ENCODE measurements at regions not wholly inside any gene's neighbourhood (a gene's known extent, or its start where the extent isn't known, plus 50 kb on each side); places are given as distances from the start of the nearest gene placed in this dataset.

DNA sequence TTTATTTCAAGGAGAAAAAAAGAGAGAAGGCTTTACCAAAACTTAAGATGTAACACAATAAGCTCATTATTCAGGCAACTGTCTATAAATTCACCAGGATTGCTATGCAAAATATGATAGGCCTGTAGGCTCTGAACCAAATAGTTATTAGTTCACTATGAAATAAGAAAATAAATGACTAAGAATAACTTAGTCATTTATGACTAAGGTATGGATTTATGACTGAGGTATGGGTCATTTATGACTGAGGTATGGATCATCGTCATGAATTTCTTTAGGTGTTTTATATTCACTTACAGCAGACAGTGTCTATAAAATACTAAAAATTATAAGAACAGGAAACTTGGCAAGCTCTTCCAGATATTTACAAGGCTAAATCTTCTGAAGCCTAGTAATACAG is 52.1 kb upstream of the SNX9 start:
- Histone ChIP-seq H3K36me3 (ENCODE audit: control insufficient read depth in 5 of 5, insufficient read depth in 5 of 5, low read length in 5 of 5) (no peaks in the 10 kb centered on the region), H3K9me3 (ENCODE audit: control insufficient read depth in 5 of 5, low read length in 5 of 5) (no peaks in the 10 kb centered on the region)

DNA sequence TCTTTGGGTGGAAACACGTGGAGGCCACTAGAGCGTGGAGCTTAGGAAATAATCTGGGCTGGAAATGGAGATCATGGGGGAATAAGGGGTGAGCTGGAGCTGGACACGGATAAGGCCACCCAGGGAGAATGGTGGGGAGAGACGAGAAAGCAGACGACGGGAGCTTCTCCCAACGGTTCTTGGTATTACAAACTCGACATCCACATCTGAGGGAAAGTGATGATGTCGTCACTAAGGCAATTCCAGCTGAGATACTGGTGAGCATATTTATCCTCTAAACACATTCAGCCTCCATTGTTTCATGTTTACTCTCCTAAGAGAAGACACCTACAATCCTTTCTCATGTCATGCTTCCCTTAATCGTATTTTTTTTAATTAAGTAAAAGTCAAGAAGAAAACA is 50.2 kb upstream of the SNX9 start:
- Histone ChIP-seq H3K9ac (ENCODE audit: low read length in 5 of 5) (no peak overlapping the region), H3K27me3 (ENCODE audit: control insufficient read depth in 5 of 5, insufficient read depth in 4 of 5, low read length in 5 of 5) (no peaks in the 10 kb centered on the region), H3K27ac (ENCODE audit: low read depth, low read length) (no peak overlapping the region), H3K4me1 (ENCODE audit: control insufficient read depth in 5 of 5, insufficient read depth in 5 of 5, low read length in 5 of 5) (peaks cover 0 to 26% (median 10%) of the 10 kb centered on the region in 5 donors), H3K36me3 (ENCODE audit: control insufficient read depth in 5 of 5, insufficient read depth in 5 of 5, low read length in 5 of 5) (no peaks in the 10 kb centered on the region), H3K9me3 (ENCODE audit: control insufficient read depth in 5 of 5, low read length in 5 of 5) (peaks cover 0 to 4% (median 2%) of the 10 kb centered on the region in 5 donors), H3K4me3 (ENCODE audit: low read depth in 1 of 5, low read length in 5 of 5) (no peak overlapping the region)

More for the DNA sequence above, 52.1 kb upstream of the SNX9 start:
- no peak overlapping the region for H3K9ac ChIP-seq (ENCODE audit: low read length in 5 of 5)
- H3K27me3 ChIP-seq (ENCODE audit: control insufficient read depth in 5 of 5, insufficient read depth in 4 of 5, low read length in 5 of 5) = no peaks in the 10 kb centered on the region
- no peak overlapping the region for H3K4me3 ChIP-seq (ENCODE audit: low read depth in 1 of 5, low read length in 5 of 5)
- H3K4me1 ChIP-seq (ENCODE audit: control insufficient read depth in 5 of 5, insufficient read depth in 5 of 5, low read length in 5 of 5) = peaks cover 3 to 40% (median 15%) of the 10 kb centered on the region in 5 donors
- no peak overlapping the region for H3K27ac ChIP-seq (ENCODE audit: low read depth, low read length)

All from subcutaneous abdominal adipose tissue (tissue), 5 donors.